Skeletal muscle tissue (tissue), 3 donors: ENCODE measurements at regions not wholly inside any gene's neighbourhood (a gene's known extent, or its start where the extent isn't known, plus 50 kb on each side); places are given as distances from the start of the nearest gene placed in this dataset.
"Not testable (repeated sequence)": the region's sequence is repeated elsewhere in the genome, so short reads cannot be mapped to it uniquely, and the experiment has no call there.

ENCODE experiments used
- H3K27ac ChIP-seq: one replicate; pipeline ENCODE4 v1.7.0; 2013; ENCODE audit warnings: mild to moderate bottlenecking, low read depth, low read length, inconsistent platforms
- H3K27me3 ChIP-seq, 3 donors: one replicate each; pipeline ENCODE4 v1.7.0; 2013; ENCODE audit warnings: low read length in 3 of 3; ENCODE audit not compliant: control insufficient read depth in 3 of 3, insufficient read depth in 3 of 3
- H3K36me3 ChIP-seq, 3 donors: one replicate each; pipeline ENCODE4 v1.7.0; 2013; ENCODE audit warnings: low read length in 3 of 3; ENCODE audit not compliant: control insufficient read depth in 3 of 3, insufficient read depth in 3 of 3
- H3K4me1 ChIP-seq, 3 donors: one replicate each; pipeline ENCODE4 v1.7.0; 2013; ENCODE audit warnings: low read length in 3 of 3, mild to moderate bottlenecking in 3 of 3; ENCODE audit not compliant: control insufficient read depth in 3 of 3, insufficient read depth in 3 of 3
- H3K4me3 ChIP-seq, 3 donors: one replicate each; pipeline ENCODE4 v1.7.0; 2013; ENCODE audit warnings: low read length in 3 of 3
- H3K9ac ChIP-seq, 3 donors: one replicate each; pipeline ENCODE4 v1.7.0; 2013; ENCODE audit warnings: low read length in 3 of 3, mild to moderate bottlenecking in 3 of 3, moderate library complexity in 2 of 3, low read depth in 1 of 3
- H3K9me3 ChIP-seq, 3 donors: one replicate each; pipeline ENCODE4 v1.7.0; 2013; ENCODE audit warnings: low read length in 3 of 3; ENCODE audit not compliant: control insufficient read depth in 3 of 3
- donor health status: Osteomylitis.

- Histone ChIP-seq H3K9ac (no peak overlapping the region), H3K9me3 (peaks cover 0 to 3% (median 0%) of the 10 kb centered on the region in 3 donors), H3K4me3 (no peak overlapping the region), H3K27me3 (no peaks in the 10 kb centered on the region), H3K27ac (no peak overlapping the region), H3K36me3 (no peaks in the 10 kb centered on the region), H3K4me1 (no peaks in the 10 kb centered on the region)
These were observed 94.5 kb upstream of the GRIN2B start for GRCh38 chr12:14075797-14076393.

- no peaks in the 10 kb centered on the region for H3K36me3 ChIP-seq
- H3K9ac ChIP-seq, result no peak overlapping the region
These were observed 95.1 kb upstream of the GRIN2B start for GRCh38 chr12:14076538-14076937.

GRCh38 chr12:14086838-14087237 lies 105.4 kb upstream of the GRIN2B start:
- Histone ChIP-seq H3K4me1 (no peaks in the 10 kb centered on the region), H3K36me3 (no peaks in the 10 kb centered on the region), H3K27ac (no peak overlapping the region), H3K9ac (no peak overlapping the region), H3K27me3 (no peaks in the 10 kb centered on the region), H3K4me3 (no peak overlapping the region), H3K9me3 (no peaks in the 10 kb centered on the region)

More at GRCh38 chr12:14076538-14076937, 95.1 kb upstream of the GRIN2B start:
- Histone ChIP-seq H3K4me3 (no peak overlapping the region), H3K4me1 (no peaks in the 10 kb centered on the region), H3K27ac (no peak overlapping the region), H3K9me3 (peaks cover 0 to 3% (median 0%) of the 10 kb centered on the region in 3 donors), H3K27me3 (no peaks in the 10 kb centered on the region)

GRCh38 chr12:14099994-14100393 lies 118.6 kb upstream of the GRIN2B start:
- H3K9me3 ChIP-seq, result no peaks in the 10 kb centered on the region
- no peaks in the 10 kb centered on the region for H3K27me3 ChIP-seq
- H3K9ac ChIP-seq, result no peak overlapping the region
- no peaks in the 10 kb centered on the region for H3K4me1 ChIP-seq
- H3K27ac ChIP-seq, result no peak overlapping the region
- no peak overlapping the region for H3K4me3 ChIP-seq
- H3K36me3 ChIP-seq, result no peaks in the 10 kb centered on the region

- not testable (repeated sequence) for H3K9ac ChIP-seq, H3K4me3 ChIP-seq, H3K27ac ChIP-seq
These were observed 120.2 kb upstream of the GRIN2B start for GRCh38 chr12:14101556-14101955.

GRCh38 chr12:14111230-14111865 lies 129.9 kb upstream of the GRIN2B start:
- H3K27me3 ChIP-seq, result no peaks in the 10 kb centered on the region
- H3K9ac ChIP-seq, result no peak overlapping the region
- H3K9me3 ChIP-seq, result no peaks in the 10 kb centered on the region
- no peaks in the 10 kb centered on the region for H3K36me3 ChIP-seq
- H3K4me1 ChIP-seq, result no peaks in the 10 kb centered on the region
- H3K27ac ChIP-seq, result no peak overlapping the region
- H3K4me3 ChIP-seq, result no peak overlapping the region

More at GRCh38 chr12:14101556-14101955, 120.2 kb upstream of the GRIN2B start:
- not testable (repeated sequence) for H3K36me3 ChIP-seq, H3K9me3 ChIP-seq, H3K27me3 ChIP-seq, H3K4me1 ChIP-seq

- Histone ChIP-seq H3K27ac (no peak overlapping the region), H3K27me3 (no peaks in the 10 kb centered on the region), H3K4me1 (no peaks in the 10 kb centered on the region), H3K36me3 (no peaks in the 10 kb centered on the region), H3K9me3 (peaks cover 0 to 2% (median 0%) of the 10 kb centered on the region in 3 donors), H3K9ac (no peak overlapping the region), H3K4me3 (no peak overlapping the region)
These were observed 131.6 kb upstream of the GRIN2B start for GRCh38 chr12:14113031-14113430.

GRCh38 chr12:14126692-14127091 lies 145.3 kb upstream of the GRIN2B start:
- Histone ChIP-seq H3K4me1 (no peaks in the 10 kb centered on the region), H3K27me3 (no peaks in the 10 kb centered on the region), H3K4me3 (no peak overlapping the region), H3K36me3 (no peaks in the 10 kb centered on the region), H3K9ac (no peak overlapping the region), H3K9me3 (peaks cover 0 to 4% (median 0%) of the 10 kb centered on the region in 3 donors), H3K27ac (no peak overlapping the region)

- no peak overlapping the region for H3K4me3 ChIP-seq
These were observed 148.3 kb upstream of the GRIN2B start for GRCh38 chr12:14129611-14130195.

GRCh38 chr12:14135996-14136395 lies 154.6 kb upstream of the GRIN2B start:
- H3K4me1 ChIP-seq, result no peaks in the 10 kb centered on the region
- no peak overlapping the region for H3K4me3 ChIP-seq
- H3K27ac ChIP-seq, result no peak overlapping the region

More at GRCh38 chr12:14129611-14130195, 148.3 kb upstream of the GRIN2B start:
- Histone ChIP-seq H3K36me3 (no peaks in the 10 kb centered on the region), H3K4me1 (no peaks in the 10 kb centered on the region), H3K27me3 (no peaks in the 10 kb centered on the region), H3K27ac (no peak overlapping the region), H3K9ac (no peak overlapping the region), H3K9me3 (peaks cover 0 to 2% (median 0%) of the 10 kb centered on the region in 3 donors)

More at GRCh38 chr12:14135996-14136395, 154.6 kb upstream of the GRIN2B start:
- H3K36me3 ChIP-seq, result no peaks in the 10 kb centered on the region
- H3K9me3 ChIP-seq, result peaks cover 0 to 2% (median 0%) of the 10 kb centered on the region in 3 donors
- H3K9ac ChIP-seq, result no peak overlapping the region
- peaks cover 0 to 2% (median 0%) of the 10 kb centered on the region in 3 donors for H3K27me3 ChIP-seq
